ENCODE measurements at regions not wholly inside any gene's neighbourhood (a gene's known extent, or its start where the extent isn't known, plus 50 kb on each side); places are given as distances from the start of the nearest gene placed in this dataset.
"Not testable (repeated sequence)": the region's sequence is repeated elsewhere in the genome, so short reads cannot be mapped to it uniquely, and the experiment has no call there.

- DNase-seq (ENCODE audit: low spot score), result no peak
- FAIRE-seq, result no peak
Observed at GRCh38 chr2:192467953-192468660, 273.4 kb upstream of the TMEFF2 start.

GRCh38 chr2:192465141-192465540 is 270.4 kb upstream of the TMEFF2 start:
- FAIRE-seq, result no peak
- DNase-seq (ENCODE audit: low spot score), result no peak

- FAIRE-seq (no peak), DNase-seq (ENCODE audit: low spot score) (no peak)
Observed at GRCh38 chr2:192459422-192459821, 264.7 kb upstream of the TMEFF2 start.

- FAIRE-seq, result no peak
- no peak for DNase-seq (ENCODE audit: low spot score)
Observed at GRCh38 chr2:192448881-192449280, 254.1 kb upstream of the TMEFF2 start.

GRCh38 chr2:192444286-192444838 is 249.6 kb upstream of the TMEFF2 start:
- no peak for DNase-seq (ENCODE audit: low spot score)
- no peak for FAIRE-seq

GRCh38 chr2:192443831-192444230 is 249.1 kb upstream of the TMEFF2 start:
- FAIRE-seq, result no peak
- no peak for DNase-seq (ENCODE audit: low spot score)

- FAIRE-seq (no peak), DNase-seq (ENCODE audit: low spot score) (no peak)
Observed at GRCh38 chr2:192438239-192438638, 243.5 kb upstream of the TMEFF2 start.

- FAIRE-seq (no peak), DNase-seq (ENCODE audit: low spot score) (peak; percentile 11)
Observed at GRCh38 chr2:192437653-192438052, 242.9 kb upstream of the TMEFF2 start.

- FAIRE-seq, result no peak
- no peak for DNase-seq (ENCODE audit: low spot score)
Observed at GRCh38 chr2:192424243-192424642, 229.5 kb upstream of the TMEFF2 start.

- DNase-seq (ENCODE audit: low spot score) (no peak), FAIRE-seq (no peak)
Observed at GRCh38 chr2:192419786-192420185, 225.1 kb upstream of the TMEFF2 start.

- DNase-seq (ENCODE audit: low spot score) (no peak), FAIRE-seq (no peak)
Observed at GRCh38 chr2:192416060-192416459, 221.3 kb upstream of the TMEFF2 start.

GRCh38 chr2:192414794-192415193 is 220.1 kb upstream of the TMEFF2 start:
- no peak for FAIRE-seq
- DNase-seq (ENCODE audit: low spot score), result no peak

- no peak for FAIRE-seq
- DNase-seq (ENCODE audit: low spot score), result no peak
Observed at GRCh38 chr2:192413812-192414681, 219.3 kb upstream of the TMEFF2 start.

- FAIRE-seq; DNase-seq (ENCODE audit: low spot score): not testable (repeated sequence)
Observed at GRCh38 chr2:192412866-192413265, 218.1 kb upstream of the TMEFF2 start.

- DNase-seq (ENCODE audit: low spot score) (no peak), FAIRE-seq (no peak)
Observed at GRCh38 chr2:192412394-192412793, 217.7 kb upstream of the TMEFF2 start.

- no peak for DNase-seq (ENCODE audit: low spot score)
- FAIRE-seq, result no peak
Observed at GRCh38 chr2:192411755-192412154, 217.0 kb upstream of the TMEFF2 start.

- DNase-seq (ENCODE audit: low spot score) (no peak), FAIRE-seq (no peak)
Observed at GRCh38 chr2:192410319-192410718, 215.6 kb upstream of the TMEFF2 start.

GRCh38 chr2:192407692-192408091 is 213.0 kb upstream of the TMEFF2 start:
- no peak for DNase-seq (ENCODE audit: low spot score)
- FAIRE-seq, result no peak

GRCh38 chr2:192398236-192398635 is 203.5 kb upstream of the TMEFF2 start:
- FAIRE-seq, result no peak
- no peak for DNase-seq (ENCODE audit: low spot score)

- DNase-seq (ENCODE audit: low spot score), result no peak
- FAIRE-seq, result no peak
Observed at GRCh38 chr2:192394605-192395004, 199.9 kb upstream of the TMEFF2 start.

GRCh38 chr2:192391041-192391440 is 196.3 kb upstream of the TMEFF2 start:
- no peak for DNase-seq (ENCODE audit: low spot score)
- FAIRE-seq, result no peak

GRCh38 chr2:192390401-192390800 is 195.7 kb upstream of the TMEFF2 start:
- FAIRE-seq (no peak), DNase-seq (ENCODE audit: low spot score) (no peak)
